D721Med (cell line): ENCODE measurements at regions not wholly inside any gene's neighbourhood (a gene's known extent, or its start where the extent isn't known, plus 50 kb on each side); places are given as distances from the start of the nearest gene placed in this dataset.

Experiments
- DNase-seq: peaks from one replicate; pipeline ENCODE4 v3.0.0; 2011; ENCODE audit warnings: low spot score; ENCODE audit not compliant: insufficient read length
- FAIRE-seq: peaks from 2 replicates; lab custom pipeline; 2011; peaks lifted over from hg19 to GRCh38; lab: Jason Lieb, UNC
- TF ChIP-seq, protein P1 (sequence below): IDR thresholded peaks from 2 replicates; pipeline ENCODE4 v1.5.1; 2012; ENCODE audit warnings: mild to moderate bottlenecking, control low read depth; ENCODE audit not compliant: insufficient read depth; ENCODE audit errors: missing control alignments

DNA sequence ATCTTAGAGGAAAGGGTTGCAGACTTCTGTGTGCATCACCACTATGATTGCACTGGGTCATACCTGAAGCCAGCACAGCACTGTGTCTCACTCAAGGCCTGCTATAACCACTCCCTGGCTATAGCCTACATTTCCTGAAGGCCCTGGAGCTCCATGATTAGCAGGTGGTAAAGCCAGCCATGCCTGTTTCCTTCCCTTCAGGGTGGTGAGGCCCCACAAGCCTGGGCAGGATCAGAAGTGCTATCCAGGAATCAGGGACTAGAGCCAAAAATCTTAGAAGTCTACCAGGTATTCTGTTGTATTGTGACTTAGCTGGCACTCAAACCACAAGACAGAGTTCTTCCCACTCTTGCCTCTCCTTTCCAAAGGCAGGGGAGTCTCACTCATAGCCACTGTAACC is 734.6 kb downstream of the GLUD2 start:
- DNase-seq, result no peak
- FAIRE-seq, result no peak
- TF ChIP-seq, protein P1, sequence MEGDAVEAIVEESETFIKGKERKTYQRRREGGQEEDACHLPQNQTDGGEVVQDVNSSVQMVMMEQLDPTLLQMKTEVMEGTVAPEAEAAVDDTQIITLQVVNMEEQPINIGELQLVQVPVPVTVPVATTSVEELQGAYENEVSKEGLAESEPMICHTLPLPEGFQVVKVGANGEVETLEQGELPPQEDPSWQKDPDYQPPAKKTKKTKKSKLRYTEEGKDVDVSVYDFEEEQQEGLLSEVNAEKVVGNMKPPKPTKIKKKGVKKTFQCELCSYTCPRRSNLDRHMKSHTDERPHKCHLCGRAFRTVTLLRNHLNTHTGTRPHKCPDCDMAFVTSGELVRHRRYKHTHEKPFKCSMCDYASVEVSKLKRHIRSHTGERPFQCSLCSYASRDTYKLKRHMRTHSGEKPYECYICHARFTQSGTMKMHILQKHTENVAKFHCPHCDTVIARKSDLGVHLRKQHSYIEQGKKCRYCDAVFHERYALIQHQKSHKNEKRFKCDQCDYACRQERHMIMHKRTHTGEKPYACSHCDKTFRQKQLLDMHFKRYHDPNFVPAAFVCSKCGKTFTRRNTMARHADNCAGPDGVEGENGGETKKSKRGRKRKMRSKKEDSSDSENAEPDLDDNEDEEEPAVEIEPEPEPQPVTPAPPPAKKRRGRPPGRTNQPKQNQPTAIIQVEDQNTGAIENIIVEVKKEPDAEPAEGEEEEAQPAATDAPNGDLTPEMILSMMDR, result no peak

DNA sequence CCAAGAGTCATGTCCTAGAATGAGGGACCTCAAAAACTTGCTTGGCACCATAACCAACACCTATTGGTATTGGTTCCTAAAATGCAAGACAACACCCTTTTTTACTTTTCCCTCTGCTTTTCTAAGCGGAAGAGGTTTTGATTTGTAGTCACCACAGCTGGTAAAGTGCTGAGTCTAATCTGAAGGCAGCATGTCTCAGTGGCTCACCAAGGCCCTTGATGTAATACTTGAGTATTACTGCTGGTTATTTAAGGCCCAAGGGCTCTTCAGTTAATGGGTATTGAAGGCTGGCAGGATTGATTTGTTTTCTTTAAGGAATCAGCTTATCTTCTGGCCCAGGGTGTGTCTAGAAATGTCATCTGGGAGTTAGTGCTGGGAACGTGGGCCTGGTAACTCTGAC is 735.1 kb downstream of the GLUD2 start:
- no peak for DNase-seq
- no peak for FAIRE-seq
- TF ChIP-seq, protein P1, result no peak

DNA sequence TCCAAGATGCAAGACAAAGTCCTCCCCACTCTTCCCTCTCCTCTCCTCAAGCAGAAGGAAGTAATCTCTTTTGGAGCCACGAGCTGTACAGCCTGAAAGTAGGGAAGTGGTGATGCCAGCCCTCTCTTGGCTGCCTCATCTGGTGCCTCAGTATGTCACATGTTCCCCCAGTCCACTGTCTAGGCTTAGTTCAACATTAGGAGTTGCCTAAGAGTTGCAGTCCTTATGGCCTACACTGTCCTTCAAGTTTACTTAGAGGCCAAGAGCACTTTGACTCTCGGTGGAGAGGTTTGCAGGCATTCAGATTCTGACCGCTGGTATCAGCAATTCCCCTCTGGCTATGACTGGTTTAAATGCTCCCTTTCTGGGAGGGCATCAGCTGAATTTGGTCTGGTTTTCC is 735.6 kb downstream of the GLUD2 start:
- FAIRE-seq (no peak), DNase-seq (no peak)
- TF ChIP-seq, protein P1, result no peak

DNA sequence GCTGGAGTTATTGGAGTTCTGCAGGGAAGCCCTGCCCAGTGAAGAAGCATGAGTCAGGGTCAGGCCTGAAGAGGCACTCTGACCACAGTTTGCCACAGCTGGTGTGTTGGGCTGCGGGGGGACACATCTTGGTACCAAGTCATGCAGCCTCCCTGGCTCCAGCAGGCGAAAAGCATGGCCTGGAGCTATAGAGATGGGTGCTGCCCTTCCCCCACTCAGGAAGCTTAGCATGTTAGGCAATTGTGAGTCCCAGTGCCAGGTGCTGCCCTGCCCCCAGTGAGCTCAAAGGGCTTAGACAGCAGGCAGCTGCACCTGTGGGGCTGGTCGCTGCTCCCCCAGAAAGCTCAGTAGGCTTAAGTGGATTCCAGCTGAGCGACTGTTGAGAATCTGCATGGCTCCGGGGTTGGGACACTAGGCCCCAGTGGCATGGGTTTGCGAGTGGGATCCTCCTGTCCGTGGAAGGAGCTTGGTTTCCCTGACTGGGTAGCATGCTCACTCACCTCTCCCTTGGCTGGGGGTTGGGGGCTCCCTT is 755.5 kb downstream of the GLUD2 start:
- TF ChIP-seq, protein P1, result no peak
- FAIRE-seq (no peak), DNase-seq (no peak)

DNA sequence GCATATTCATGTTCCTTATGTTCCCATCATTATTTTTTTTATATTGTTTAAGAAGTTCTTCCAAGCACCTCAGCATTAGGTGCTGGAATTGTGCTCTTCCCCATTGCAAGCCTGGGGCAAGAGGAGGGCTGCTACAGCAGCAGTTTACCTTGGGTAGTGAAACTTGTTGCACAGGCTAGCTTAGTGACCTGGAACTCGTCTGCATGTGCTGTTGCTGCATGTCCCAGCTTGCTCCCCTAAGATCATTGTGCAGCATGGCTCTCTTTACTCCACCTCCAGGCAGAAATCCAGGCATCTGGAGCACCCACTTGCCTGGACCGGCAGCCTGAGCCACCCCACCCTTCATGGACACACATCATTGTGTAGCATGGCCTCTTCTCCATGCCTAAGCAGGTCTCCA is 776.0 kb downstream of the GLUD2 start:
- FAIRE-seq (no peak), DNase-seq (no peak)
- TF ChIP-seq, protein P1, result no peak

DNA sequence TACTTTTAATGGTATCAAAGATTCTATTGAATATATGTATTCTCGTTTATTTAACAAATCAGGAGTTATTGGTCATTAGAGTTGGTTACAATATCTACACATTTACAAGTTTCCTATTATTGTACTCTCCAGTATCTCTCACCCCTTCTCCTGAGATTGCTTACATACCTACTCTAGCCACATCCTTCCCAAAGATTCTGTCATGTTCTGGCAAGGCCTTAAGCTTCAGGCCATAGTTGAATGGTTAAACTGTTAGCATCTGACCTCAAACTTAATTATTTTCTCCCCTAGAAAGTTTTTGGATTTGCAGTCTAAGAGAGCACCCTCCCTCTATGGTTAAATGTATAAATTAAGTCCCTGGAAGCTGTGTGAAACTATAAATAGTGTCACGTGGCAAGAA is 784.2 kb downstream of the GLUD2 start:
- no peak for DNase-seq
- no peak for FAIRE-seq
- TF ChIP-seq, protein P1, result no peak

DNA sequence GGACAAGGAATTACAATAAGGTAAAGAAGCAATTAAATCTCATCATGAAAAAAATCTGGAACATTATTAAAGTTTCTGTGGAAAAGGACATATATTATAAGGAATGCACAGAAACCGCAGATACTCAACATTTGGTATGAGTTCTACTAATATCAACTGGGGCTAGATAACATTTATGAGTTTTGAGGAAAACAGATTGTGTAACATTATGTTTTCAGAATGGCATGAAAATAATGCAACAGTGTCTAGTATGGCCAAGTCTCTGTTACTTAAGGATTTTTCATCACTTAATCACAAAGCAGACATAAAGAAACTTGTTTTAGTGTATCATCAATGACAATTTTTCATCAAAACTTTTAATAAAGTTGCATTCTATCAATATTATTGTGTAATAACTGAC is 785.0 kb downstream of the GLUD2 start:
- TF ChIP-seq, protein P1, result no peak
- no peak for FAIRE-seq

More for the DNA sequence above, 785.0 kb downstream of the GLUD2 start:
- no peak for DNase-seq
